HG03342 (cell line): ENCODE measurements at regions not wholly inside any gene's neighbourhood (a gene's known extent, or its start where the extent isn't known, plus 50 kb on each side); places are given as distances from the start of the nearest gene placed in this dataset.
"Not testable (repeated sequence)": the region's sequence is repeated elsewhere in the genome, so short reads cannot be mapped to it uniquely, and the experiment has no call there.

Source experiments
- ATAC-seq: cut with Tn5 transposase; IDR thresholded peaks from one replicate; pipeline ENCODE4 v1.9.1; 2021; ENCODE audit warnings: mild to moderate bottlenecking, moderate library complexity; ENCODE audit not compliant: unreplicated experiment

GRCh38 chr9:1115370-1115769, 65.2 kb downstream of the DMRT2 start:
- no peak for ATAC-seq

- ATAC-seq: no peak
These were observed 67.3 kb downstream of the DMRT2 start for GRCh38 chr9:1117439-1117838.

GRCh38 chr9:1120500-1121165, 70.5 kb downstream of the DMRT2 start:
- no peak for ATAC-seq

- ATAC-seq: no peak
These were observed 75.6 kb downstream of the DMRT2 start for GRCh38 chr9:1125741-1126140.

GRCh38 chr9:1128046-1128445, 77.9 kb downstream of the DMRT2 start:
- ATAC-seq: no peak

- no peak for ATAC-seq
These were observed 79.2 kb downstream of the DMRT2 start for GRCh38 chr9:1129382-1129781.

GRCh38 chr9:1140057-1140456, 89.9 kb downstream of the DMRT2 start:
- no peak for ATAC-seq

- no peak for ATAC-seq
These were observed 101.5 kb downstream of the DMRT2 start for GRCh38 chr9:1151691-1152090.

GRCh38 chr9:1152171-1152570, 102.0 kb downstream of the DMRT2 start:
- no peak for ATAC-seq

GRCh38 chr9:1154739-1155138, 104.6 kb downstream of the DMRT2 start:
- ATAC-seq: no peak

- ATAC-seq: no peak
These were observed 105.4 kb downstream of the DMRT2 start for GRCh38 chr9:1155602-1156001.

GRCh38 chr9:1156794-1157550, 106.8 kb downstream of the DMRT2 start:
- no peak for ATAC-seq

- ATAC-seq: no peak
These were observed 107.7 kb downstream of the DMRT2 start for GRCh38 chr9:1157836-1158235.

- no peak for ATAC-seq
These were observed 120.8 kb downstream of the DMRT2 start for GRCh38 chr9:1170918-1171317.

- no peak for ATAC-seq
These were observed 121.4 kb downstream of the DMRT2 start for GRCh38 chr9:1171546-1171945.

GRCh38 chr9:1173211-1173610, 123.1 kb downstream of the DMRT2 start:
- no peak for ATAC-seq

GRCh38 chr9:1173993-1174392, 123.8 kb downstream of the DMRT2 start:
- no peak for ATAC-seq

GRCh38 chr9:1179366-1179765, 129.2 kb downstream of the DMRT2 start:
- no peak for ATAC-seq

GRCh38 chr9:1184146-1184545, 134.0 kb downstream of the DMRT2 start:
- no peak for ATAC-seq

- ATAC-seq: not testable (repeated sequence)
These were observed 137.0 kb downstream of the DMRT2 start for GRCh38 chr9:1187137-1187536.

GRCh38 chr9:1195636-1196035, 145.5 kb downstream of the DMRT2 start:
- not testable (repeated sequence) for ATAC-seq

GRCh38 chr9:1198085-1198484, 147.9 kb downstream of the DMRT2 start:
- no peak for ATAC-seq

GRCh38 chr9:1200847-1201251, 150.7 kb downstream of the DMRT2 start:
- ATAC-seq: no peak
